ENCODE measurements at regions not wholly inside any gene's neighbourhood (a gene's known extent, or its start where the extent isn't known, plus 50 kb on each side); places are given as distances from the start of the nearest gene placed in this dataset.

GRCh38 chr18:61973273-61974115 lies 80.7 kb upstream of the RNF152 start:
- TF ChIP-seq CTCF (IDR thresholded peaks at IDR 0.05) (no peak), REST (IDR thresholded peaks at IDR 0.05; ENCODE audit: insufficient read depth in 1 of 2, low read depth in 2 of 2, low read length in 1 of 2) (no peak), POLR2AphosphoS5 (IDR thresholded peaks at IDR 0.05; ENCODE audit: low read depth, low read length) (no peak), SIN3A (IDR thresholded peaks at IDR 0.05; ENCODE audit: borderline replicate concordance, insufficient read depth, low read depth, low read length) (no peak), TCF7L2 (IDR thresholded peaks at IDR 0.05; ENCODE audit: low read depth, low read length) (no peak)
